K562 (cell line): ENCODE measurements at regions not wholly inside any gene's neighbourhood (a gene's known extent, or its start where the extent isn't known, plus 50 kb on each side); places are given as distances from the start of the nearest gene placed in this dataset.

Experiments
- ATAC-seq: fragments of 200-7000 bp; cut with Tn5 transposase; 3 replicates; pipeline ENCODE4 v1.9.1; 2020; ENCODE audit warnings: moderate library complexity
- BruUV-seq: library from RNA; stranded (reverse); fragments of 400-500 nt; replicated peaks from 2 replicates; lab custom pipeline; 2021; lab: Mats Ljungman, UMichigan
- CTCF ChIA-PET: fragments of 300-600 bp; formaldehyde crosslinking; extraction: SDS; loops from one replicate; lab custom pipeline; 2021; ENCODE audit warnings: low intra/inter-chr PET ratio; lab: Yijun Ruan, JAX
- POLR2A ChIA-PET: fragments of 300-600, 350-650 bp; sonication (Branson Sonifier 250); formaldehyde crosslinking; extraction: SDS; loops from one replicate; lab custom pipeline; 2021; ENCODE audit warnings: antibody characterized with exemption, inconsistent platforms; lab: Yijun Ruan, JAX
- DNase-seq, 4 experiments: peaks; one replicate each; pipeline versions ENCODE4 v3.0.0 to v3.0.0-alpha.2; 2011 to 2018; ENCODE audit warnings: low spot score in 3 of 4, mixed read lengths in 3 of 4; ENCODE audit errors: extremely low read depth in 1 of 4
- FAIRE-seq: peaks from 2 replicates; lab custom pipeline; 2011; peaks lifted over from hg19 to GRCh38; lab: Jason Lieb, UNC
- H2AFZ ChIP-seq: 2 replicates; pipeline ENCODE4 v1.6.0; 2011; ENCODE audit warnings: low read depth, low read length, control low read depth, inconsistent platforms
- H3K27ac ChIP-seq: fragments of 200-600 bp; 3 replicates; pipeline ENCODE4 v1.8.0; 2011; ENCODE audit warnings: low read depth, mild to moderate bottlenecking, control low read depth, inconsistent platforms, low read length, moderate library complexity, mixed read lengths; ENCODE audit errors: extremely low read depth
- H3K27me3 ChIP-seq, 2 experiments: fragments of 300-600 bp in 1 of 2; 2 replicates in 1 of 2; 3 replicates in 1 of 2; pipeline versions ENCODE4 v1.6.0 to v1.8.0; 2011; ENCODE audit warnings: inconsistent platforms in 2 of 2, low read length in 2 of 2, mild to moderate bottlenecking in 1 of 2, mixed read lengths in 1 of 2, moderate library complexity in 1 of 2; ENCODE audit not compliant: control insufficient read depth in 2 of 2, insufficient read depth in 2 of 2
- H3K36me3 ChIP-seq: fragments of 300-600 bp; 3 replicates; pipeline ENCODE4 v1.8.0; 2011; ENCODE audit warnings: mild to moderate bottlenecking, low read length, inconsistent platforms; ENCODE audit not compliant: control insufficient read depth, insufficient read depth
- H3K4me1 ChIP-seq, 2 experiments: fragments of 200-600 bp in 1 of 2; replicated peaks in 1 of 2; 2 replicates in 1 of 2; 3 replicates in 1 of 2; pipeline versions ENCODE4 v1.5.1 to v1.8.0; 2011; ENCODE audit warnings: inconsistent platforms in 2 of 2, low read length in 2 of 2, mild to moderate bottlenecking in 1 of 2, mixed read lengths in 1 of 2, moderate library complexity in 1 of 2; ENCODE audit not compliant: control insufficient read depth in 2 of 2, insufficient read depth in 2 of 2
- H3K4me2 ChIP-seq: 2 replicates; pipeline ENCODE4 v1.6.1; 2011; ENCODE audit warnings: low read length, control low read depth, inconsistent platforms, mixed read lengths; ENCODE audit not compliant: insufficient read depth
- H3K4me3 ChIP-seq: fragments of 200-600 bp; sonication (generic), shearing (Covaris generic); 2 replicates; pipeline ENCODE4 v1.5.1; 2016; ENCODE audit warnings: control low read depth, inconsistent platforms
- H3K79me2 ChIP-seq: fragments of 200-600 bp; 3 replicates; pipeline ENCODE4 v1.8.0; 2011; ENCODE audit warnings: low read length, inconsistent platforms; ENCODE audit not compliant: control insufficient read depth, insufficient read depth
- H3K9ac ChIP-seq, 2 experiments: 2 replicates each; pipeline versions ENCODE4 v1.6.0 to v1.6.1; 2011; ENCODE audit warnings: low read depth in 2 of 2, low read length in 2 of 2, control low read depth in 1 of 2, inconsistent platforms in 1 of 2, mild to moderate bottlenecking in 1 of 2, mixed read lengths in 1 of 2; ENCODE audit not compliant: insufficient read depth in 1 of 2
- H3K9me1 ChIP-seq: one replicate; pipeline ENCODE4 v1.6.0; 2011; ENCODE audit warnings: inconsistent platforms, mild to moderate bottlenecking, low read length, moderate library complexity; ENCODE audit not compliant: control insufficient read depth, insufficient read depth
- H3K9me3 ChIP-seq: replicated peaks from 2 replicates; pipeline ENCODE4 v1.5.1; 2011; ENCODE audit warnings: low read depth, low read length, inconsistent platforms; ENCODE audit not compliant: control insufficient read depth, insufficient read depth
- H4K20me1 ChIP-seq: replicated peaks from 2 replicates; pipeline ENCODE4 v1.6.1; 2011; ENCODE audit warnings: low read length, inconsistent platforms, mixed read lengths; ENCODE audit not compliant: control insufficient read depth, insufficient read depth
- E4F1 ChIP-seq: fragments of 250-450 bp; sonication (Bioruptor Pico); IDR thresholded peaks from 2 replicates; pipeline ENCODE4 v1.5.0; 2021; ENCODE audit warnings: mild to moderate bottlenecking, borderline replicate concordance
- EHMT2 ChIP-seq: fragments of 450-650 bp; IDR thresholded peaks from 2 replicates; pipeline ENCODE4 v1.6.1; 2018; ENCODE audit warnings: antibody characterized with exemption
- GABPA ChIP-seq: fragments of 200-800 bp; sonication (Bioruptor generic); conservative IDR thresholded peaks from 2 replicates; pipeline ENCODE4 v1.6.1; 2016; ENCODE audit warnings: low read depth, missing genetic modification characterization, missing compliant biosample characterization
- MED1 ChIP-seq: sonication (generic); formaldehyde crosslinking; IDR thresholded peaks from 2 replicates; pipeline ENCODE4 v1.8.1; 2023; ENCODE audit warnings: missing genetic modification reagents, borderline replicate concordance
- NFE2 ChIP-seq: IDR thresholded peaks from 2 replicates; pipeline ENCODE4 v1.6.1; 2014; ENCODE audit warnings: antibody characterized with exemption, low read depth
- PCBP2 ChIP-seq: fragments of 200-400 bp; formaldehyde crosslinking; IDR thresholded peaks from 2 replicates; pipeline ENCODE4 v1.6.1; 2018; ENCODE audit warnings: low read length, low read depth, mild to moderate bottlenecking, moderate library complexity; ENCODE audit not compliant: poor library complexity, severe bottlenecking
- POLR3G ChIP-seq: IDR thresholded peaks from 2 replicates; pipeline ENCODE4 v1.6.1; 2011; ENCODE audit not compliant: insufficient read length, insufficient replicate concordance; ENCODE audit errors: extremely low read depth
- PTTG1 ChIP-seq: fragments of 450-650 bp; IDR thresholded peaks from 2 replicates; pipeline ENCODE4 v1.6.1; 2016; ENCODE audit warnings: low read depth, mild to moderate bottlenecking, missing genetic modification characterization, missing compliant biosample characterization
- RBFOX2 ChIP-seq: fragments of 200-400 bp; formaldehyde crosslinking; IDR thresholded peaks from 2 replicates; pipeline ENCODE4 v1.6.1; 2017; ENCODE audit warnings: low read depth, mild to moderate bottlenecking, low read length, moderate library complexity
- RCOR1 ChIP-seq, 2 experiments: IDR thresholded peaks; 2 replicates each; pipeline ENCODE4 v1.6.1; 2012; ENCODE audit warnings: low read depth in 2 of 2, low read length in 2 of 2, borderline replicate concordance in 1 of 2, improper control_type of control experiment in 1 of 2
- SMAD3 ChIP-seq: fragments of 450-650 bp; formaldehyde crosslinking; conservative IDR thresholded peaks from 2 replicates; pipeline ENCODE4 v1.4.0; 2020; ENCODE audit warnings: mild to moderate bottlenecking
- ZNF143 ChIP-seq: sonication (generic); formaldehyde crosslinking; IDR thresholded peaks from 2 replicates; pipeline ENCODE4 v1.9.0; 2022; ENCODE audit warnings: mild to moderate bottlenecking, missing genetic modification reagents
- ZNF165 ChIP-seq: fragments of 250-450 bp; sonication (Bioruptor Pico); IDR thresholded peaks from 2 replicates; pipeline ENCODE4 v1.4.0; 2020; ENCODE audit warnings: borderline replicate concordance
- ZNF324 ChIP-seq: fragments of 250-450 bp; sonication (Bioruptor Pico); IDR thresholded peaks from 2 replicates; pipeline ENCODE4 v1.4.0; 2020; ENCODE audit warnings: mild to moderate bottlenecking
- ZNF347 ChIP-seq: fragments of 450-650 bp; formaldehyde crosslinking; IDR thresholded peaks from 2 replicates; pipeline ENCODE4 v1.4.0; 2020; ENCODE audit warnings: low read depth, mild to moderate bottlenecking, moderate library complexity
- WGBS: fragments of 100-300 bp; shearing (Covaris generic); methylation state at CpG from one replicate; pipeline ENCODE4 v1.1.6; 2016; ENCODE audit warnings: low coverage, mixed read lengths; ENCODE audit not compliant: insufficient coverage; ENCODE audit errors: missing lambda C conversion rate; 5-methylcytosine and 5-hydroxymethylcytosine counted together
- in situ Hi-C: fragments of 300-500 bp; cut with MboI; formaldehyde crosslinking; loops from 4 replicates; pipeline ENCODE4 v1.15.0; 2018; ENCODE audit warnings: inconsistent platforms, mixed read lengths
- intact Hi-C: fragments of 100-400 bp; cut with micrococcal nuclease; formaldehyde crosslinking; loops from 2 replicates; pipeline ENCODE4 v1.14.2; 2022

DNA sequence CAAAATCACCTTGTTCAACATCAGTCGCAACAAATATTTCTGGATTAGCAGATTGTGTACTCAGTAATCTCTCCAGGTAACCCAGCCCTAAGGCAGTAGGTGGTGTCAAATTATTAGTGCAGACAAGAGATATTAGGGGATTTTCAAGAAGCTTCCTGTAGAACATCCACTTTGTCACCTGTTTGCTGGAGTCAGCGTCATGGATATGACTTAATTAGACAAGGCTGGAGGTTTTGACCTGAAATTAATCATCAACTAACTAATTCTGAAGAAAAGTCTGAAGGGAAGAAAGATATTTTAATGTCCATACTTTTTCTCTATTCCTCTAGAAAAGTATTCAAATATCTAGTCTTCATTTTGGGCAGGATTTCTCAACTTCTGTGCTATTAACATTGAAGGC is 91.4 kb upstream of the CCDC112 start:
- TF ChIP-seq ZNF324 (CRISPR knock-in tag) (no peak), EHMT2 (no peak)
- H3K9me3 ChIP-seq, result no peaks in the 10 kb centered on the region
- no peak overlapping the region for H3K27ac ChIP-seq
- H3K27me3 ChIP-seq, result peaks cover 0 to 16% of the 10 kb centered on the region in 2 experiments; a peak in 3 of 5 replicates
- in situ Hi-C loops (no loop called here), intact Hi-C loops (loop anchor here (10.0 kb wide), 1 partner anchor 187 kb away; no protein-coding TSS in a partner anchor)
- H2AFZ ChIP-seq, result no peak overlapping the region
- POLR2A ChIA-PET, result no interaction called here
- H3K4me2 ChIP-seq, result no peak overlapping the region
- no TSS peak for BruUV-seq
- H3K9me1 ChIP-seq, result no peaks in the 10 kb centered on the region
- no peaks in the 10 kb centered on the region for H4K20me1 ChIP-seq
- CTCF ChIA-PET, result no interaction called here
- no peak overlapping the region for H3K4me3 ChIP-seq
- FAIRE-seq (no peak), ATAC-seq (no peak), DNase-seq (no peak)
- no peak overlapping the region for H3K9ac ChIP-seq
- H3K79me2 ChIP-seq, result no peaks in the 10 kb centered on the region
- H3K4me1 ChIP-seq, result no peaks in the 10 kb centered on the region; a peak in 2 of 5 replicates
- WGBS, result 3% methylated on average over 2 of the region's 2 CpGs
- no peaks in the 10 kb centered on the region for H3K36me3 ChIP-seq

- DNase-seq, result no peak
- Histone ChIP-seq H3K27ac (no peak overlapping the region), H3K4me2 (no peak overlapping the region), H3K36me3 (no peaks in the 10 kb centered on the region), H3K27me3 (peaks cover 0 to 16% of the 10 kb centered on the region in 2 experiments; a peak in 3 of 5 replicates), H3K9me1 (no peaks in the 10 kb centered on the region), H3K79me2 (no peaks in the 10 kb centered on the region), H2AFZ (no peak overlapping the region), H3K4me3 (no peak overlapping the region), H4K20me1 (no peaks in the 10 kb centered on the region), H3K9ac (no peak overlapping the region), H3K4me1 (no peaks in the 10 kb centered on the region; a peak in 1 of 5 replicates), H3K9me3 (no peaks in the 10 kb centered on the region)
- in situ Hi-C loops, result no loop called here
- no peak for FAIRE-seq
- TF ChIP-seq ZNF165 (no peak), E4F1 (CRISPR knock-in tag) (no peak), ZNF143 (CRISPR knock-in tag) (no peak), NFE2 (no peak), RCOR1 (IDR thresholded peaks at IDR 0.05; ENCODE audit: borderline replicate concordance in 1 of 2, low read depth in 2 of 2, low read length in 2 of 2) (no peak), PTTG1 (tag) (no peak), RBFOX2 (no peak), SMAD3 (CRISPR knock-in tag) (no peak), GABPA (no peak), ZNF347 (CRISPR knock-in tag) (no peak), POLR3G (no peak), PCBP2 (no peak), MED1 (CRISPR knock-in tag) (no peak)
- CTCF ChIA-PET, result no interaction called here
- WGBS, result 4% methylated on average over 2 of the region's 2 CpGs
- no TSS peak for BruUV-seq
- POLR2A ChIA-PET, result interaction anchor here (0.6 kb wide), 1 partner anchor 74 kb away, joined by 3 read pairs; no protein-coding TSS in a partner anchor
- no peak for ATAC-seq
- intact Hi-C loops, result loop anchor here (10.0 kb wide), 1 partner anchor 188 kb away; no protein-coding TSS in a partner anchor
Measured at GRCh38 chr5:115386657-115387056, 90.2 kb upstream of the CCDC112 start.
